H9 (cell line): ENCODE measurements at regions not wholly inside any gene's neighbourhood (a gene's known extent, or its start where the extent isn't known, plus 50 kb on each side); places are given as distances from the start of the nearest gene placed in this dataset.

Experiments used
- DNase-seq: peaks from one replicate; pipeline ENCODE4 v3.0.0-alpha.2; 2017
- H2AFZ ChIP-seq: one replicate; pipeline ENCODE4 v1.6.1; 2013; ENCODE audit warnings: mild to moderate bottlenecking, low read length, control low read depth, moderate library complexity
- H2AK5ac ChIP-seq: 2 replicates; pipeline ENCODE4 v1.6.1; 2013; ENCODE audit warnings: low read length, control low read depth, mixed read lengths; ENCODE audit not compliant: insufficient read length
- H2BK120ac ChIP-seq: one replicate; pipeline ENCODE4 v1.6.1; 2013; ENCODE audit warnings: low read depth, mild to moderate bottlenecking, low read length, control low read depth, inconsistent platforms; ENCODE audit not compliant: poor library complexity, severe bottlenecking
- H2BK12ac ChIP-seq: 2 replicates; pipeline ENCODE4 v1.6.1; 2013; ENCODE audit warnings: low read length, control low read depth, mixed read lengths, low read depth; ENCODE audit not compliant: insufficient read length
- H2BK15ac ChIP-seq: 2 replicates; pipeline ENCODE4 v1.6.1; 2013; ENCODE audit warnings: low read depth, low read length, control low read depth
- H2BK20ac ChIP-seq: one replicate; pipeline ENCODE4 v1.6.1; 2013; ENCODE audit warnings: low read depth, mild to moderate bottlenecking, low read length, control low read depth, inconsistent platforms; ENCODE audit not compliant: poor library complexity, severe bottlenecking
- H2BK5ac ChIP-seq: 2 replicates; pipeline ENCODE4 v1.6.1; 2013; ENCODE audit warnings: low read length, control low read depth, mixed read lengths; ENCODE audit not compliant: insufficient read length
- H3K14ac ChIP-seq: 2 replicates; pipeline ENCODE4 v1.6.1; 2013; ENCODE audit warnings: low read length, control low read depth; ENCODE audit not compliant: insufficient read depth
- H3K18ac ChIP-seq: 2 replicates; pipeline ENCODE4 v1.6.1; 2013; ENCODE audit warnings: low read depth, mild to moderate bottlenecking, mixed read lengths, low read length, control low read depth; ENCODE audit not compliant: insufficient read length
- H3K23ac ChIP-seq: 2 replicates; pipeline ENCODE4 v1.6.1; 2013; ENCODE audit warnings: low read length, control low read depth, mixed read lengths, low read depth; ENCODE audit not compliant: insufficient read length
- H3K23me2 ChIP-seq: 2 replicates; pipeline ENCODE4 v1.6.1; 2013; ENCODE audit warnings: low read depth, mild to moderate bottlenecking, mixed read lengths, low read length, control low read depth; ENCODE audit not compliant: insufficient read length, poor library complexity, severe bottlenecking
- H3K27ac ChIP-seq: 2 replicates; pipeline ENCODE4 v1.5.1; 2013; ENCODE audit warnings: low read length, control low read depth, mixed read lengths, low read depth; ENCODE audit not compliant: insufficient read length
- H3K27me3 ChIP-seq: 2 replicates; pipeline ENCODE4 v1.6.1; 2013; ENCODE audit warnings: low read length, control low read depth, inconsistent platforms; ENCODE audit not compliant: insufficient read depth
- H3K4ac ChIP-seq: 2 replicates; pipeline ENCODE4 v1.6.1; 2013; ENCODE audit warnings: low read depth, mild to moderate bottlenecking, control low read depth, inconsistent platforms, low read length, moderate library complexity
- H3K4me1 ChIP-seq: 2 replicates; pipeline ENCODE4 v1.6.1; 2013; ENCODE audit warnings: low read length, control low read depth, inconsistent platforms; ENCODE audit not compliant: insufficient read depth
- H3K4me2 ChIP-seq: 2 replicates; pipeline ENCODE4 v1.6.1; 2013; ENCODE audit warnings: low read length, control low read depth, mixed read lengths; ENCODE audit not compliant: insufficient read length, insufficient read depth
- H3K56ac ChIP-seq: 2 replicates; pipeline ENCODE4 v1.6.1; 2013; ENCODE audit warnings: low read depth, mild to moderate bottlenecking, mixed read lengths, low read length, control low read depth; ENCODE audit not compliant: insufficient read length
- H3K79me1 ChIP-seq: 2 replicates; pipeline ENCODE4 v1.6.1; 2013; ENCODE audit warnings: low read depth, mild to moderate bottlenecking, moderate library complexity, low read length, control low read depth, inconsistent platforms; ENCODE audit not compliant: insufficient read depth, poor library complexity, severe bottlenecking
- H3K79me2 ChIP-seq: 2 replicates; pipeline ENCODE4 v1.6.1; 2013; ENCODE audit warnings: low read length, control low read depth, inconsistent platforms; ENCODE audit not compliant: insufficient read depth
- H3K9ac ChIP-seq: 2 replicates; pipeline ENCODE4 v1.6.1; 2013; ENCODE audit warnings: low read length, control low read depth, mixed read lengths; ENCODE audit not compliant: insufficient read length; ENCODE audit errors: extremely low read depth
- H3K9me3 ChIP-seq: one replicate; pipeline ENCODE4 v1.6.1; 2013; ENCODE audit warnings: low read depth, low read length, inconsistent platforms; ENCODE audit not compliant: control insufficient read depth
- H3T11ph ChIP-seq: one replicate; pipeline ENCODE4 v1.6.1; 2013; ENCODE audit warnings: mild to moderate bottlenecking, low read length, control low read depth, inconsistent platforms
- H4K20me1 ChIP-seq: one replicate; pipeline ENCODE4 v1.6.1; 2013; ENCODE audit not compliant: control insufficient read depth, insufficient read length, insufficient read depth
- H4K5ac ChIP-seq: 2 replicates; pipeline ENCODE4 v1.6.1; 2013; ENCODE audit warnings: low read depth, mild to moderate bottlenecking, mixed read lengths, low read length, control low read depth; ENCODE audit not compliant: insufficient read length
- H4K8ac ChIP-seq: replicated peaks from 2 replicates; pipeline ENCODE4 v1.6.1; 2013; ENCODE audit warnings: low read length, control low read depth, mixed read lengths, low read depth; ENCODE audit not compliant: insufficient read length
- H4K91ac ChIP-seq: 2 replicates; pipeline ENCODE4 v1.6.1; 2013; ENCODE audit warnings: low read depth, mild to moderate bottlenecking, moderate library complexity, mixed read lengths, low read length, control low read depth; ENCODE audit not compliant: insufficient read length
- H3K27ac Mint-ChIP-seq, 3 experiments: 2 replicates in 2 of 3; 3 replicates in 1 of 3; pipeline ENCODE4 v1.8.0; 2020 to 2021; ENCODE audit warnings: mixed read lengths in 3 of 3, mild to moderate bottlenecking in 1 of 3, moderate library complexity in 1 of 3
- H3K27me3 Mint-ChIP-seq: 2 replicates; pipeline ENCODE4 v1.8.0; 2021; ENCODE audit warnings: low read depth, mild to moderate bottlenecking, moderate library complexity, mixed read lengths
- H3K36me3 Mint-ChIP-seq, 3 experiments: 2 replicates in 2 of 3; 3 replicates in 1 of 3; pipeline ENCODE4 v1.8.0; 2020 to 2021; ENCODE audit warnings: low read depth in 3 of 3, mixed read lengths in 3 of 3; ENCODE audit not compliant: insufficient read depth in 1 of 3
- H3K4me1 Mint-ChIP-seq, 2 experiments: 2 replicates each; pipeline ENCODE4 v1.8.0; 2020; ENCODE audit warnings: mixed read lengths in 2 of 2
- H3K4me3 Mint-ChIP-seq, 2 experiments: 2 replicates in 1 of 2; 3 replicates in 1 of 2; pipeline ENCODE4 v1.8.0; 2020 to 2021; ENCODE audit warnings: mild to moderate bottlenecking in 2 of 2, mixed read lengths in 2 of 2, moderate library complexity in 1 of 2
- H3K9me3 Mint-ChIP-seq, 2 experiments: 2 replicates in 1 of 2; 3 replicates in 1 of 2; pipeline ENCODE4 v1.8.0; 2020; ENCODE audit warnings: mild to moderate bottlenecking in 2 of 2, mixed read lengths in 2 of 2, moderate library complexity in 1 of 2
- CTCF ChIP-seq: fragments of 200-600 bp; sonication (generic); conservative IDR thresholded peaks from 3 replicates; pipeline ENCODE4 v1.8.0; 2021; ENCODE audit warnings: antibody characterized with exemption, mild to moderate bottlenecking
- WGBS: extraction: QIAGEN DNeasy Blood & Tissue Kit; methylation state at CpG from one replicate; pipeline ENCODE4 v1.1.7; 2013; ENCODE audit warnings: missing lambda C conversion rate, low lambda C conversion rate, mixed read lengths; ENCODE audit not compliant: insufficient read length; ENCODE audit errors: extremely low coverage; 5-methylcytosine and 5-hydroxymethylcytosine counted together

GRCh38 chr14:98576463-98576862, 695.5 kb downstream of the BCL11B start:
- H3K27me3 Mint-ChIP-seq, result no peaks in the 10 kb centered on the region; the same call in none of the 2 replicates
- H4K91ac ChIP-seq, result no peak overlapping the region
- H3K27me3 ChIP-seq, result no peaks in the 10 kb centered on the region
- H2BK5ac ChIP-seq, result no peak overlapping the region
- H3K36me3 Mint-ChIP-seq, result peaks cover 4 to 24% (median 5%) of the 10 kb centered on the region in 3 experiments; a peak in 6 of 7 replicates
- no peak overlapping the region for H2BK12ac ChIP-seq
- H2BK15ac ChIP-seq, result no peak overlapping the region
- H2AK5ac ChIP-seq, result no peak overlapping the region
- no peak overlapping the region for H3T11ph ChIP-seq
- no peak overlapping the region for H3K9ac ChIP-seq
- no peak overlapping the region for H3K14ac ChIP-seq
- H4K5ac ChIP-seq, result no peak overlapping the region
- no peak overlapping the region for H3K27ac ChIP-seq
- no peaks in the 10 kb centered on the region for H3K4me1 ChIP-seq
- no peak overlapping the region for H2BK20ac ChIP-seq
- H3K4ac ChIP-seq, result no peak overlapping the region
- no peaks in the 10 kb centered on the region for H4K20me1 ChIP-seq
- no peak for DNase-seq
- no CpG with 5 or more reads among the region's 2 CpGs for WGBS
- no peaks in the 10 kb centered on the region for H3K23me2 ChIP-seq
- H3K79me2 ChIP-seq, result no peaks in the 10 kb centered on the region
- no peak overlapping the region for H3K4me2 ChIP-seq
- H3K27ac Mint-ChIP-seq, result no peak overlapping the region
- no peak for TF ChIP-seq CTCF
- no peak overlapping the region for H2BK120ac ChIP-seq
- peaks cover 30 to 41% of the 10 kb centered on the region in 2 experiments for H3K9me3 Mint-ChIP-seq
- no peak overlapping the region for H2AFZ ChIP-seq
- H3K9me3 ChIP-seq, result peaks cover 14% of the 10 kb centered on the region
- no peak overlapping the region for H4K8ac ChIP-seq
- H3K4me1 Mint-ChIP-seq, result no peaks in the 10 kb centered on the region
- no peak overlapping the region for H3K18ac ChIP-seq
- H3K23ac ChIP-seq, result no peak overlapping the region
- H3K56ac ChIP-seq, result no peak overlapping the region
- H3K79me1 ChIP-seq, result no peaks in the 10 kb centered on the region
- H3K4me3 Mint-ChIP-seq, result no peak overlapping the region
